Nephron progenitor cell (in vitro differentiated cells): ENCODE measurements at regions not wholly inside any gene's neighbourhood (a gene's known extent, or its start where the extent isn't known, plus 50 kb on each side); places are given as distances from the start of the nearest gene placed in this dataset.
A peak's percentile ranks its signal among the peaks of the same experiment; 100 is the strongest.

Experiments
- DNase-seq: peaks from one replicate; pipeline ENCODE4 v3.0.0; 2021
- H3K27ac Mint-ChIP-seq: 2 replicates; pipeline ENCODE4 v1.8.0; 2021; ENCODE audit warnings: mild to moderate bottlenecking, moderate library complexity, mixed read lengths
- H3K27me3 Mint-ChIP-seq: 2 replicates; pipeline ENCODE4 v1.8.0; 2021; ENCODE audit warnings: mild to moderate bottlenecking, low read depth, mixed read lengths; ENCODE audit not compliant: poor library complexity
- H3K36me3 Mint-ChIP-seq: 2 replicates; pipeline ENCODE4 v1.8.0; 2021; ENCODE audit warnings: low read depth, mixed read lengths
- H3K4me1 Mint-ChIP-seq: 2 replicates; pipeline ENCODE4 v1.8.0; 2021; ENCODE audit warnings: mixed read lengths
- H3K4me3 Mint-ChIP-seq: 2 replicates; pipeline ENCODE4 v1.8.0; 2021; ENCODE audit warnings: mild to moderate bottlenecking, moderate library complexity, mixed read lengths
- H3K9me3 Mint-ChIP-seq: 2 replicates; pipeline ENCODE4 v1.8.0; 2021; ENCODE audit warnings: mild to moderate bottlenecking, moderate library complexity, mixed read lengths
- TF ChIP-seq, protein P1 (sequence below): fragments of 200-600 bp; sonication (generic); IDR thresholded peaks from 2 replicates; pipeline ENCODE4 v1.5.0; 2021; ENCODE audit warnings: antibody characterized with exemption

- no peak for DNase-seq
- H3K27ac Mint-ChIP-seq, result no peak overlapping the region
- H3K4me1 Mint-ChIP-seq, result peaks cover 18% of the 10 kb centered on the region
These were observed 59.8 kb upstream of the RREB1 start for GRCh38 chr6:7047966-7048365.

GRCh38 chr6:7048894-7049293, 58.9 kb upstream of the RREB1 start:
- TF ChIP-seq, protein P1, sequence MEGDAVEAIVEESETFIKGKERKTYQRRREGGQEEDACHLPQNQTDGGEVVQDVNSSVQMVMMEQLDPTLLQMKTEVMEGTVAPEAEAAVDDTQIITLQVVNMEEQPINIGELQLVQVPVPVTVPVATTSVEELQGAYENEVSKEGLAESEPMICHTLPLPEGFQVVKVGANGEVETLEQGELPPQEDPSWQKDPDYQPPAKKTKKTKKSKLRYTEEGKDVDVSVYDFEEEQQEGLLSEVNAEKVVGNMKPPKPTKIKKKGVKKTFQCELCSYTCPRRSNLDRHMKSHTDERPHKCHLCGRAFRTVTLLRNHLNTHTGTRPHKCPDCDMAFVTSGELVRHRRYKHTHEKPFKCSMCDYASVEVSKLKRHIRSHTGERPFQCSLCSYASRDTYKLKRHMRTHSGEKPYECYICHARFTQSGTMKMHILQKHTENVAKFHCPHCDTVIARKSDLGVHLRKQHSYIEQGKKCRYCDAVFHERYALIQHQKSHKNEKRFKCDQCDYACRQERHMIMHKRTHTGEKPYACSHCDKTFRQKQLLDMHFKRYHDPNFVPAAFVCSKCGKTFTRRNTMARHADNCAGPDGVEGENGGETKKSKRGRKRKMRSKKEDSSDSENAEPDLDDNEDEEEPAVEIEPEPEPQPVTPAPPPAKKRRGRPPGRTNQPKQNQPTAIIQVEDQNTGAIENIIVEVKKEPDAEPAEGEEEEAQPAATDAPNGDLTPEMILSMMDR, result no peak
- H3K27ac Mint-ChIP-seq, result no peak overlapping the region
- H3K36me3 Mint-ChIP-seq, result no peaks in the 10 kb centered on the region
- no peak overlapping the region for H3K4me3 Mint-ChIP-seq
- H3K9me3 Mint-ChIP-seq, result no peaks in the 10 kb centered on the region
- peaks cover 31% of the 10 kb centered on the region for H3K27me3 Mint-ChIP-seq
- DNase-seq, result no peak
- H3K4me1 Mint-ChIP-seq, result peaks cover 17% of the 10 kb centered on the region

More at GRCh38 chr6:7047966-7048365, 59.8 kb upstream of the RREB1 start:
- no peaks in the 10 kb centered on the region for H3K36me3 Mint-ChIP-seq
- no peak overlapping the region for H3K4me3 Mint-ChIP-seq
- peaks cover 33% of the 10 kb centered on the region for H3K27me3 Mint-ChIP-seq
- TF ChIP-seq, protein P1, result no peak
- H3K9me3 Mint-ChIP-seq, result no peaks in the 10 kb centered on the region

GRCh38 chr6:7050004-7050403, 57.8 kb upstream of the RREB1 start:
- Mint-ChIP-seq H3K36me3 (no peaks in the 10 kb centered on the region), H3K4me1 (peaks cover 17% of the 10 kb centered on the region), H3K9me3 (no peaks in the 10 kb centered on the region), H3K4me3 (peak overlapping the region; percentile 1), H3K27ac (no peak overlapping the region), H3K27me3 (peaks cover 31% of the 10 kb centered on the region)
- no peak for DNase-seq
- TF ChIP-seq, protein P1, result no peak

- DNase-seq, result peak; percentile 62
- Mint-ChIP-seq H3K27ac (no peak overlapping the region), H3K9me3 (no peaks in the 10 kb centered on the region), H3K4me3 (peak overlapping the region; percentile 78), H3K36me3 (no peaks in the 10 kb centered on the region), H3K4me1 (peaks cover 17% of the 10 kb centered on the region), H3K27me3 (peaks cover 31% of the 10 kb centered on the region)
- TF ChIP-seq, protein P1, result no peak
These were observed 56.6 kb upstream of the RREB1 start for GRCh38 chr6:7050872-7051779.

DNA sequence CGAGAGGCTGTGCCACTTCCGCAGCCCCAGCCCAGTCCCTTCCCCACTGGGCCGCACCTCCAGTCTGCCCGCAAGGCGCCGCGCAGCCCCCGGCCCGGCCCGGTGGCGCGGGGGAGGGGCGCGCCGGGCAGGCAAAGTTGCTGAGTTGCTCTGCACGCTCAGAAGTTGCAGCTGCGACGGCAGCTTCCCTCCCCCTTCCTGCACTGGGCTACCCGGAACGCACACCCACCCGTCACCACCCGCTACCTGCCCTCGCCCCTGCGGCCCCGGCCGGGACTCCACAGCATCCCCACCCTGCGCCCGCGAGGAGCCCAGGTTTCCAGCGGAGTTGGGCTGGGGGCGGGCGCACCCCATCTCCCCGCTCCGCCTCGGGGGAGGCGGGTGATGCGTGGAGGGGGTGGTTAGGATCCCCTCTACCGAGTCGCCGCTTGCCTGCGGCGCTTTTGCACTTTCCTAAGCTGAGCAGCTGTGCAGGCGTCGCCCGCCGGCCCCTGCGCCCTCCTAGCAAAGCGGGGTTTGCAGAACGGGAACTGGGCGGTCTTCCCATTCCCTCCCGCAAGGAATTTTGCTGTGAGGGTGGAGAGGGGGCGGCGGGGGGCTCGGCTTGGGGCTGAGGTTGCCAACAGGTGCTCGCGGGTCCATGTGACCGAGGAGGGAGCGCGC, 55.9 kb upstream of the RREB1 start:
- TF ChIP-seq, protein P1, result no peak

More for the DNA sequence above, 55.9 kb upstream of the RREB1 start:
- peak; percentile 69 for DNase-seq
- H3K9me3 Mint-ChIP-seq, result no peaks in the 10 kb centered on the region
- H3K36me3 Mint-ChIP-seq, result no peaks in the 10 kb centered on the region
- H3K27ac Mint-ChIP-seq, result no peak overlapping the region
- peaks cover 31% of the 10 kb centered on the region for H3K27me3 Mint-ChIP-seq
- peak overlapping the region; percentile 67 for H3K4me3 Mint-ChIP-seq
- peaks cover 17% of the 10 kb centered on the region for H3K4me1 Mint-ChIP-seq
